ENCODE measurements at regions not wholly inside any gene's neighbourhood (a gene's known extent, or its start where the extent isn't known, plus 50 kb on each side); places are given as distances from the start of the nearest gene placed in this dataset.
A peak's percentile ranks its signal among the peaks of the same experiment; 100 is the strongest.
"Not testable (repeated sequence)": the region's sequence is repeated elsewhere in the genome, so short reads cannot be mapped to it uniquely, and the experiment has no call there.

DNA sequence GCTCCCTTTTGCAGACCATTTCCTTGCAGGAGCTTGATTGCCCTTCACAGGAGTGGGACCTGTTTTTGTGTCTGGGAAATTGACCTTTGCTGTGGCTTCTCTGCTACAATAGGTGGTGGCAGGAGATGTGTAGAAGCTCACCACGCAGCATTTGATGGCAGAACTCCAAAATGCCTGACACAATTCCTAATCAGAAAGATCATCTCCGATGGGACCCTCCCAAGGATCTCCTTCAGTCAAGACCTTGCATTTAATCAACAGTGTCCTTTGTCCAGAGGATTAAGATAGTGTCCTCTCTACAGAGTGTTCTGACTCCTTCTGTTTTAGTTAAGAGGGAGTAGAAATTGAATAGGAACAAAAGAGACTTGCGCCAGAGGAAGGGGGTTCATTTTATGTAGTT, 83.6 kb upstream of the DDHD1 start:
- DNase-seq (no peak), ATAC-seq (no peak)
- intact Hi-C loops (cut with DNase I), result no loop called here

- intact Hi-C loops (cut with DNase I), result no loop called here
- no peak for ATAC-seq
- no peak for DNase-seq
Measured at GRCh38 chr14:53231171-53231570, 78.0 kb upstream of the DDHD1 start.

DNA sequence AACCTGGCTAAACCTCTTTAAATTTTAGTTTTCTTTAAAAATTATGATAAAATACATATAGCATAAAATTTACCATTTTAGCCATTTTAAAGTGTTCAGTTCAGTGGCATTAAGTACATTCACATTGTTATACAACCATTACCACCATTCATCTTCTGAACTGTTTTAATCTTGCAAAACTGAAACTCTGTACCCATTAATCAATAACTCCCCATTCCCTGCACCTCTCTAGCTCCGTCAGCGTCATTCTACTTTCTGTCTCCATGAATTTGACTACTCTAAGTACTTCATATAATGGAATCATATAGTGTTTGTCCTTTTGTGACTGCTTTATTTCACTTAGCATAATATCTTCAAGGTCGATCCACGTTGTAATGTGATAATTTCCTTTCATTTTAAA, 75.8 kb upstream of the DDHD1 start:
- intact Hi-C loops (cut with DNase I), result no loop called here
- ATAC-seq (no peak), DNase-seq (no peak)

GRCh38 chr14:53227154-53227718, 74.1 kb upstream of the DDHD1 start:
- intact Hi-C loops (cut with DNase I), result no loop called here
- no peak for ATAC-seq
- no peak for DNase-seq

DNA sequence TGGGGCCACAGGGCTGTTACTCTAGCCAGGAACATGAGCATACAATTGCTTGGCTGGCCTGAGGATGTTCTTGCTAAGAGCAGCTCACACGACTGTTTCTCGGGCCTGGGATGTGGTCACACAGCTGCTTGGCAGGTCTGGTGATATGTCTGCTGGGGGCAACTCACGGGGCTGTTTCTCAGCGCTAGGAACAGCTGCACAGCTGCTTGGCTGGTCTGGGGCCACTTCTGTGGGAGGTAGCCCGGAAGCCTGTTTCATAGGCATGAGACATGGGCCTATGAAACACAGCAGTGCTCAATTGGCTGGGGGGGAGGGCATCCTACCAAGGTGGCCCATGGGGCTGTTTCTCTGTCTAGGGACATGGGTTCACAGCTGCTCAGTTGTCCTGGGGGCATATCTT, 73.4 kb upstream of the DDHD1 start:
- ATAC-seq (peak in 1 of 2 donors; percentile 23), DNase-seq (no peak)
- intact Hi-C loops (cut with DNase I), result no loop called here

DNA sequence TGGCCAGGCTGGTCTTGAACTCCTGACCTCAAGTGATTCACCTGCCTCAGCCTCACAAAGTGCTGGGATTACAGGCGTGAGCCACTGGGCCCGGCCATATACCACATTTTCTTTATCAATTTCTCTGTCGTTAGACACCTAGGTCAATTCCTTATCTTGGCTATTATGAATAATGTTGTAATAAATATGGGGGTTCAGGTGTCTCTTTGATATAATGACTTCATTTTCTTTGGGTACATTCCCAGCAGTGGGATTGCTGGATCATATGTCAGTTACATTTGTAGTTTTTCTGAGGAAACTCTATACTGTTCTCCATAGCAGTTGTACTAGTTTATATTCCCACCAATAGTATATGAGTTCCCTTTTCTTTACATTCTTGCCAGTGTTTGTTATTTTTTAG, 67.8 kb upstream of the DDHD1 start:
- intact Hi-C loops (cut with DNase I), result no loop called here
- DNase-seq, result no peak
- no peak for ATAC-seq

GRCh38 chr14:53218161-53218560, 65.0 kb upstream of the DDHD1 start:
- no peak for ATAC-seq
- intact Hi-C loops (cut with DNase I), result no loop called here
- DNase-seq, result no peak

- peak; percentile 80 for DNase-seq
- intact Hi-C loops (cut with DNase I), result no loop called here
- ATAC-seq, result peak; percentile 98 to 100
Measured at GRCh38 chr14:53217316-53217994, 64.3 kb upstream of the DDHD1 start.

DNA sequence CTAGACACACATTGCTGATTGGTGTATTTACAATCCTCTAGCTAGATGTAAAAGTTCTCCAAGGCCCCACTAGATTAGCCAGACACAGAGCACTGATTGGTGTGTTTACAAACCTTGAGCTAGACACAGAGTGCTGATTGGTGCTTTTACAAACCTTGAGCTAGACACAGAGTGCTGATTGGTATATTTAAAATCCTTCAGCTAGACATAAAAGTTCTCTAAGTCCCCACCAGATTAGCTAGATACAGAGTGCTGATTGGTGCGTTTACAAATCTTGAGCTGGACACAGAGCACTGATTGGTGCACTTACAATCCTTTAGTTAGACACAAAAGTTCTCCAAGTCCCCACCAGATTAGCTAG, 63.8 kb upstream of the DDHD1 start:
- intact Hi-C loops (cut with DNase I); ATAC-seq; DNase-seq: not testable (repeated sequence)

DNA sequence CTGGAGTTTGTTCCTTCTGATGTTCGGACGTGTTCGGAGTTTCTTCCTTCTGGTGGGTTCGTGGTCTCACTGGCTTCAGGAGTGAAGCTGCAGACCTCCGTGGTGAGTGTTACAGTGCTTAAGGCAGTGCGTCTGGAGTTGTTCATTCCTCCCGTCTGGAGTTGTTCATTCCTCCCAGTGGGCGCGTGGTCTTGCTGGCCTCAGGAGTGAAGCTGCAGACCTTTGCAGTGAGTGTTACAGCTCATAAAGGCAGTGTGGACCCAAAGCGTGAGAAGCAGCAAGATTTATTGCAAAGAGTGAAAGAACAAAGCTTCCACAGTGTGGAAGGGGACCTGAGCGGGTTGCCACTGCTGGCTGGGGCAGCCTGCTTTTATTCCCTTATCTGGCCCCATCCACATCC, 63.4 kb upstream of the DDHD1 start:
- intact Hi-C loops (cut with DNase I); ATAC-seq; DNase-seq: not testable (repeated sequence)

- no peak for ATAC-seq
- intact Hi-C loops (cut with DNase I), result no loop called here
Measured at GRCh38 chr14:53215101-53215500, 62.0 kb upstream of the DDHD1 start.

GRCh38 chr14:53214384-53214783, 61.3 kb upstream of the DDHD1 start:
- intact Hi-C loops (cut with DNase I), result no loop called here
- ATAC-seq (no peak), DNase-seq (no peak)

More at GRCh38 chr14:53215101-53215500, 62.0 kb upstream of the DDHD1 start:
- DNase-seq, result no peak

DNA sequence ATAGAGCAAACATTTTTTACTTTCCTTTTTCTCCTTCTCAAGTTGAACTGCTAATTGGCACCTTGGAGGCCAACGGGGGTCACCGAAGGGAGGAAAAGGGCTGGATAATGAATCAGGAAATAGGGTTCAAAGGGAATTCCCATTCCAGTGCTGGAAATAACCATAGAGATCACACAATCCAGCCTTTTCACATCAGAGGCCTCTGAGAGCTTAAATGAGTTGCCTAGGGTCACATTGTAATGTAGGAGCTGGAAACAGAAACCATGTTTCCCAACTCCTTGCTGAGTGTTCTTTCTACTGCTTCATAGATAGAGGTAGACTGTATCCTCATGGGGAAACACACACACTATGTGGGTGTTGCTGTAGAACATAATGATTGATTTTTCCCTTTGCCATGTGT, 60.6 kb upstream of the DDHD1 start:
- intact Hi-C loops (cut with DNase I), result no loop called here
- no peak for ATAC-seq

DNA sequence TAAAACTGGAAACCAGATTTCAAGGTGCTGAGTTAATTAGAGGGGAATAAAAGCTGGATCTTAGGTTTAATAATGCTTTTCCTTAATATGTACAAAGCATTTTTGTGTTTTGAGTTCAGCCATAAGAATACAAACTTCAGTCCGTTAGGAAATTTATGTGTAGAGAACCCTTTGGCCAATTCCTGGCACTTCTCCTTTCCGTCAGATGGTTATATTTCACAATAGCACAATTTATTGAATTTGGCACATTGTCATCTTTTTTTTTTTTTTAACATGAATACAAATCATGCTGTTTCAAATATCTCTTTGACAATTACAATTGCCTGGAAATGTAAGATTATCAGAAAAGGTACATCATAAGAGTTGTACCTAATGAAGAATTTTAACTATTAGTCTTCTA, 56.2 kb upstream of the DDHD1 start:
- intact Hi-C loops (cut with DNase I), result no loop called here
- ATAC-seq (no peak), DNase-seq (no peak)

More for the DNA sequence above, 60.6 kb upstream of the DDHD1 start:
- DNase-seq, result no peak
